Loucy (cell line): ENCODE measurements at regions not wholly inside any gene's neighbourhood (a gene's known extent, or its start where the extent isn't known, plus 50 kb on each side); places are given as distances from the start of the nearest gene placed in this dataset.

Experiments used
- H2AFZ ChIP-seq: fragments of 200-600 bp; sonication (generic); 2 replicates; pipeline ENCODE4 v1.6.0; 2016; ENCODE audit warnings: antibody characterized with exemption, mild to moderate bottlenecking, low read length, moderate library complexity
- H3F3A ChIP-seq: fragments of 200-600 bp; 2 replicates; pipeline ENCODE4 v1.6.0; 2016; ENCODE audit warnings: antibody characterized with exemption, low read depth, mild to moderate bottlenecking
- H3K27me3 ChIP-seq: fragments of 200-600 bp; sonication (generic); 2 replicates; pipeline ENCODE4 v1.6.1; 2014; ENCODE audit warnings: low read length, mild to moderate bottlenecking; ENCODE audit not compliant: insufficient read depth, poor library complexity, severe bottlenecking
- H3K36me3 ChIP-seq: fragments of 200-600 bp; sonication (generic); 2 replicates; pipeline ENCODE4 v1.6.1; 2016; ENCODE audit warnings: low read length; ENCODE audit not compliant: insufficient read depth
- H3K4me1 ChIP-seq: fragments of 200-600 bp; sonication (generic); 2 replicates; pipeline ENCODE4 v1.5.1; 2014; ENCODE audit warnings: low read length, mild to moderate bottlenecking; ENCODE audit not compliant: insufficient read depth, poor library complexity, severe bottlenecking
- H3K4me2 ChIP-seq: fragments of 200-600 bp; sonication (generic); 2 replicates; pipeline ENCODE4 v1.6.0; 2014; ENCODE audit warnings: antibody characterized with exemption, low read length, low read depth, mild to moderate bottlenecking; ENCODE audit not compliant: poor library complexity, severe bottlenecking
- H3K4me3 ChIP-seq: fragments of 200-600 bp; sonication (generic); 2 replicates; pipeline ENCODE4 v1.5.1; 2014; ENCODE audit warnings: low read length, mild to moderate bottlenecking, mixed read lengths; ENCODE audit not compliant: poor library complexity, severe bottlenecking
- H3K79me2 ChIP-seq: fragments of 200-600 bp; sonication (generic); 2 replicates; pipeline ENCODE4 v1.6.1; 2014; ENCODE audit warnings: low read length; ENCODE audit not compliant: insufficient read depth
- H3K9ac ChIP-seq: fragments of 200-600 bp; sonication (generic); 2 replicates; pipeline ENCODE4 v1.6.0; 2014; ENCODE audit warnings: mild to moderate bottlenecking, low read depth, low read length, moderate library complexity; ENCODE audit not compliant: poor library complexity, severe bottlenecking
- H3K9me2 ChIP-seq: fragments of 200-600 bp; sonication (generic); replicated peaks from 2 replicates; pipeline ENCODE4 v1.6.1; 2016; ENCODE audit warnings: low read depth, low read length, mixed read lengths
- H3K9me3 ChIP-seq: fragments of 200-600 bp; sonication (generic); 2 replicates; pipeline ENCODE4 v1.6.1; 2014; ENCODE audit warnings: mild to moderate bottlenecking, antibody characterized with exemption, low read length, low read depth; ENCODE audit not compliant: insufficient read depth
- H4K20me1 ChIP-seq: fragments of 200-600 bp; sonication (generic); 2 replicates; pipeline ENCODE4 v1.6.0; 2014; ENCODE audit warnings: antibody characterized with exemption, low read length, mild to moderate bottlenecking; ENCODE audit not compliant: insufficient read depth, poor library complexity, severe bottlenecking
- EZH2phosphoT487 ChIP-seq: fragments of 200-600 bp; IDR thresholded peaks from 2 replicates; pipeline ENCODE4 v1.6.1; 2018; ENCODE audit warnings: antibody characterized with exemption, mild to moderate bottlenecking, moderate library complexity, borderline replicate concordance
- TF ChIP-seq, protein P1 (sequence below): fragments of 200-600 bp; sonication (generic); conservative IDR thresholded peaks from 2 replicates; pipeline ENCODE4 v1.5.1; 2014; ENCODE audit warnings: mild to moderate bottlenecking, antibody characterized with exemption, low read length

DNA sequence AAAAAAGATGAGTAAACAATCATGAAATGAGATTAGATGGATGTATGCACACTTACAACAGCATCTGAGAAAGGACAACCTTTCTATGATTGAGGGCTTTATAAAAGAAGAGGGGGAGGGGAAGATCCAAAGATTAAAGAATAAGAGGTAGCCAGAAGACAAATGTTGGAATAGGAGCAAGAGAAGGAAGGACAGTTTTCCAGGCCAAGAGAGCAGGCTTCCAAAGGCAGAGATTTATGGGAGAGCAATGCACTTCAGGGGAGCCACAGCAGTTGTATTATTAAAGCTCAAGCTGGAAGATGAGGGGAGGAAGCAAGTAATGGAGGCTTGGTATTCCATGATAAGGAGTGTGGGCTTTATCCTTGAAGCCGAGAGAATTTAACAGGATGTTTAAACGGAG, 110.3 kb upstream of the PTPN13 start:
- Histone ChIP-seq H2AFZ (no peak overlapping the region), H3K9me3 (no peaks in the 10 kb centered on the region), H3K4me2 (no peak overlapping the region), H3F3A (no peaks in the 10 kb centered on the region), H3K4me1 (no peaks in the 10 kb centered on the region), H3K79me2 (no peaks in the 10 kb centered on the region), H3K9ac (no peak overlapping the region), H3K9me2 (no peaks in the 10 kb centered on the region), H3K36me3 (no peaks in the 10 kb centered on the region), H3K27me3 (no peaks in the 10 kb centered on the region), H3K4me3 (no peak overlapping the region), H4K20me1 (no peaks in the 10 kb centered on the region)
- TF ChIP-seq EZH2phosphoT487 = no peak
- TF ChIP-seq, protein P1, sequence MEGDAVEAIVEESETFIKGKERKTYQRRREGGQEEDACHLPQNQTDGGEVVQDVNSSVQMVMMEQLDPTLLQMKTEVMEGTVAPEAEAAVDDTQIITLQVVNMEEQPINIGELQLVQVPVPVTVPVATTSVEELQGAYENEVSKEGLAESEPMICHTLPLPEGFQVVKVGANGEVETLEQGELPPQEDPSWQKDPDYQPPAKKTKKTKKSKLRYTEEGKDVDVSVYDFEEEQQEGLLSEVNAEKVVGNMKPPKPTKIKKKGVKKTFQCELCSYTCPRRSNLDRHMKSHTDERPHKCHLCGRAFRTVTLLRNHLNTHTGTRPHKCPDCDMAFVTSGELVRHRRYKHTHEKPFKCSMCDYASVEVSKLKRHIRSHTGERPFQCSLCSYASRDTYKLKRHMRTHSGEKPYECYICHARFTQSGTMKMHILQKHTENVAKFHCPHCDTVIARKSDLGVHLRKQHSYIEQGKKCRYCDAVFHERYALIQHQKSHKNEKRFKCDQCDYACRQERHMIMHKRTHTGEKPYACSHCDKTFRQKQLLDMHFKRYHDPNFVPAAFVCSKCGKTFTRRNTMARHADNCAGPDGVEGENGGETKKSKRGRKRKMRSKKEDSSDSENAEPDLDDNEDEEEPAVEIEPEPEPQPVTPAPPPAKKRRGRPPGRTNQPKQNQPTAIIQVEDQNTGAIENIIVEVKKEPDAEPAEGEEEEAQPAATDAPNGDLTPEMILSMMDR = no peak

DNA sequence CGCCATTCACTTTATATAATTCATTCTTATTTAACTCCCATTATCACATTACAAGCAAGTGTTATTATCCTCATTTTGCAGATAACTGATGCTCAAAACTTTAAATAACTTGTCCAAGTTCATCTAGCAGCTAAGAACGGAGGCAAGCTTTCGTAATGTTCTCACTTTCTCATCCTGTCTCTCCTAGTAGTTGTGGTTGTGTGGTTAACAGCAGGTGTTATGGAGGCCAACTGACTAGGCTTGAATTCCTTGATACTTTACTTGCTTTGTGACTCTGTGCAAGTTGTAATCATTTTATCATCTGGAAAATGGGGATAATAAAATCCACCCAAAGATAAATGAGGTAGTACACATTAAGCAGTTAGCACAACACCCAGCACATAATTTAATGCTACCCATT, 109.9 kb upstream of the PTPN13 start:
- H3K36me3 ChIP-seq = no peaks in the 10 kb centered on the region
- H3K9me3 ChIP-seq = no peaks in the 10 kb centered on the region
- no peak overlapping the region for H3K9ac ChIP-seq
- H3K4me1 ChIP-seq = no peaks in the 10 kb centered on the region
- H3K4me3 ChIP-seq = no peak overlapping the region
- H2AFZ ChIP-seq = no peak overlapping the region
- TF ChIP-seq, protein P1 = no peak
- no peak for TF ChIP-seq EZH2phosphoT487
- no peaks in the 10 kb centered on the region for H3K79me2 ChIP-seq
- no peaks in the 10 kb centered on the region for H3K9me2 ChIP-seq
- no peak overlapping the region for H3K4me2 ChIP-seq
- no peaks in the 10 kb centered on the region for H3F3A ChIP-seq
- H4K20me1 ChIP-seq = no peaks in the 10 kb centered on the region
- no peaks in the 10 kb centered on the region for H3K27me3 ChIP-seq

DNA sequence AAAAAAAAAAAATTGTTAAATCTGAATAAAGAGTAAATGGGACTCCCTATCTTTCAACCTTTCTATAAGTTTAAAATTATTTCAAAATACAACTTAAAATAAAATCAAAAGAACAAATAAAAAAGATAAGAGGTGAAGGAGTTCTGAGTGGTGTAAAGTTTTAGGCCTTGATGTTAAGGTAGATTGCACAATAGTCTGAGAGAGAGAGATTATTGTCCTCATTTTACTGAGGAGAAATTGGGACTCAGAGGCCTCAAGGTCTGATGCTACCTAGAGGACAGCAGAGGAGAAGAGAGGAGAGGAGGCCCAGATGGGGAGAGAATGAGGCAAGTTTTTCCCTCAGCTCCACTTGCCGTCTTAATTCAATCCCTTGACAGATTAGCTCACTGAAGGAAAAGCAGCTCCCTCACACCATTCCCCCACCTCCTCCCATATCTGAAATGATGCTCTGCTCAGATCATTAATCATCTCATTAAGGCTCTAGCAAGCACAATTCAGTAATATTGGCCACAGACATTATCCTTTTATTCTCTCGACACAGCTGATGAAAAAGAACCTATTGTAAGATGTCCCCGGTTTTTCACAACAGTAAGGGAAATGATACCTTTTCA, 106.3 kb upstream of the PTPN13 start:
- Histone ChIP-seq H3F3A (no peaks in the 10 kb centered on the region), H2AFZ (no peak overlapping the region), H3K9me3 (no peaks in the 10 kb centered on the region), H3K4me1 (no peaks in the 10 kb centered on the region), H3K9ac (no peak overlapping the region), H4K20me1 (no peaks in the 10 kb centered on the region), H3K36me3 (no peaks in the 10 kb centered on the region), H3K4me3 (no peak overlapping the region), H3K27me3 (no peaks in the 10 kb centered on the region), H3K4me2 (no peak overlapping the region), H3K79me2 (no peaks in the 10 kb centered on the region), H3K9me2 (no peaks in the 10 kb centered on the region)
- TF ChIP-seq, protein P1 = no peak
- TF ChIP-seq EZH2phosphoT487 = no peak
